K562 (cell line): ENCODE measurements at regions not wholly inside any gene's neighbourhood (a gene's known extent, or its start where the extent isn't known, plus 50 kb on each side); places are given as distances from the start of the nearest gene placed in this dataset.

ENCODE experiments used
- ATAC-seq: fragments of 200-7000 bp; cut with Tn5 transposase; 3 replicates; pipeline ENCODE4 v1.9.1; 2020; ENCODE audit warnings: moderate library complexity
- BruUV-seq: library from RNA; stranded (reverse); fragments of 400-500 nt; replicated peaks from 2 replicates; lab custom pipeline; 2021; lab: Mats Ljungman, UMichigan
- CTCF ChIA-PET: fragments of 300-600 bp; formaldehyde crosslinking; extraction: SDS; loops from one replicate; lab custom pipeline; 2021; ENCODE audit warnings: low intra/inter-chr PET ratio; lab: Yijun Ruan, JAX
- POLR2A ChIA-PET: fragments of 300-600, 350-650 bp; sonication (Branson Sonifier 250); formaldehyde crosslinking; extraction: SDS; loops from one replicate; lab custom pipeline; 2021; ENCODE audit warnings: antibody characterized with exemption, inconsistent platforms; lab: Yijun Ruan, JAX
- DNase-seq, 4 experiments: peaks; one replicate each; pipeline versions ENCODE4 v3.0.0 to v3.0.0-alpha.2; 2011 to 2018; ENCODE audit warnings: low spot score in 3 of 4, mixed read lengths in 3 of 4; ENCODE audit errors: extremely low read depth in 1 of 4
- FAIRE-seq: peaks from 2 replicates; lab custom pipeline; 2011; peaks lifted over from hg19 to GRCh38; lab: Jason Lieb, UNC
- H2AFZ ChIP-seq: 2 replicates; pipeline ENCODE4 v1.6.0; 2011; ENCODE audit warnings: low read depth, low read length, control low read depth, inconsistent platforms
- H3K27ac ChIP-seq: fragments of 200-600 bp; 3 replicates; pipeline ENCODE4 v1.8.0; 2011; ENCODE audit warnings: low read depth, mild to moderate bottlenecking, control low read depth, inconsistent platforms, low read length, moderate library complexity, mixed read lengths; ENCODE audit errors: extremely low read depth
- H3K27me3 ChIP-seq, 2 experiments: fragments of 300-600 bp in 1 of 2; 2 replicates in 1 of 2; 3 replicates in 1 of 2; pipeline versions ENCODE4 v1.6.0 to v1.8.0; 2011; ENCODE audit warnings: inconsistent platforms in 2 of 2, low read length in 2 of 2, mild to moderate bottlenecking in 1 of 2, mixed read lengths in 1 of 2, moderate library complexity in 1 of 2; ENCODE audit not compliant: control insufficient read depth in 2 of 2, insufficient read depth in 2 of 2
- H3K36me3 ChIP-seq: fragments of 300-600 bp; 3 replicates; pipeline ENCODE4 v1.8.0; 2011; ENCODE audit warnings: mild to moderate bottlenecking, low read length, inconsistent platforms; ENCODE audit not compliant: control insufficient read depth, insufficient read depth
- H3K4me1 ChIP-seq, 2 experiments: fragments of 200-600 bp in 1 of 2; replicated peaks in 1 of 2; 2 replicates in 1 of 2; 3 replicates in 1 of 2; pipeline versions ENCODE4 v1.5.1 to v1.8.0; 2011; ENCODE audit warnings: inconsistent platforms in 2 of 2, low read length in 2 of 2, mild to moderate bottlenecking in 1 of 2, mixed read lengths in 1 of 2, moderate library complexity in 1 of 2; ENCODE audit not compliant: control insufficient read depth in 2 of 2, insufficient read depth in 2 of 2
- H3K4me2 ChIP-seq: 2 replicates; pipeline ENCODE4 v1.6.1; 2011; ENCODE audit warnings: low read length, control low read depth, inconsistent platforms, mixed read lengths; ENCODE audit not compliant: insufficient read depth
- H3K4me3 ChIP-seq: fragments of 200-600 bp; sonication (generic), shearing (Covaris generic); 2 replicates; pipeline ENCODE4 v1.5.1; 2016; ENCODE audit warnings: control low read depth, inconsistent platforms
- H3K79me2 ChIP-seq: fragments of 200-600 bp; 3 replicates; pipeline ENCODE4 v1.8.0; 2011; ENCODE audit warnings: low read length, inconsistent platforms; ENCODE audit not compliant: control insufficient read depth, insufficient read depth
- H3K9ac ChIP-seq, 2 experiments: 2 replicates each; pipeline versions ENCODE4 v1.6.0 to v1.6.1; 2011; ENCODE audit warnings: low read depth in 2 of 2, low read length in 2 of 2, control low read depth in 1 of 2, inconsistent platforms in 1 of 2, mild to moderate bottlenecking in 1 of 2, mixed read lengths in 1 of 2; ENCODE audit not compliant: insufficient read depth in 1 of 2
- H3K9me1 ChIP-seq: one replicate; pipeline ENCODE4 v1.6.0; 2011; ENCODE audit warnings: inconsistent platforms, mild to moderate bottlenecking, low read length, moderate library complexity; ENCODE audit not compliant: control insufficient read depth, insufficient read depth
- H3K9me3 ChIP-seq: replicated peaks from 2 replicates; pipeline ENCODE4 v1.5.1; 2011; ENCODE audit warnings: low read depth, low read length, inconsistent platforms; ENCODE audit not compliant: control insufficient read depth, insufficient read depth
- H4K20me1 ChIP-seq: replicated peaks from 2 replicates; pipeline ENCODE4 v1.6.1; 2011; ENCODE audit warnings: low read length, inconsistent platforms, mixed read lengths; ENCODE audit not compliant: control insufficient read depth, insufficient read depth
- BMI1 ChIP-seq: fragments of 150-350 bp; IDR thresholded peaks from 2 replicates; pipeline ENCODE4 v1.6.1; 2014; ENCODE audit warnings: low read length
- CREB1 ChIP-seq, 2 experiments: sonication (generic) in 1 of 2; formaldehyde crosslinking in 1 of 2; IDR thresholded peaks; 2 replicates each; pipeline versions ENCODE4 v1.6.1 to v1.8.0; 2012 to 2022; ENCODE audit warnings: inconsistent platforms in 1 of 2, mild to moderate bottlenecking in 1 of 2, missing genetic modification reagents in 1 of 2, moderate library complexity in 1 of 2
- ETS2 ChIP-seq: IDR thresholded peaks from 2 replicates; pipeline ENCODE4 v1.6.1; 2016; ENCODE audit warnings: borderline replicate concordance, missing genetic modification characterization, mild to moderate bottlenecking, moderate library complexity, missing compliant biosample characterization; ENCODE audit not compliant: poor library complexity, severe bottlenecking
- FOXK1 ChIP-seq: sonication (generic); formaldehyde crosslinking; IDR thresholded peaks from 2 replicates; pipeline ENCODE4 v1.8.0; 2022; ENCODE audit warnings: missing genetic modification reagents, mild to moderate bottlenecking, borderline replicate concordance
- KDM4B ChIP-seq, 2 experiments: fragments of 450-650 bp in 1 of 2; sonication (generic) in 1 of 2; IDR thresholded peaks; 2 replicates each; pipeline ENCODE4 v1.6.1; 2016 to 2017; ENCODE audit warnings: borderline replicate concordance in 2 of 2, antibody characterized with exemption in 1 of 2, low read depth in 1 of 2, mild to moderate bottlenecking in 1 of 2
- NR1H2 ChIP-seq: sonication (generic); formaldehyde crosslinking; IDR thresholded peaks from 2 replicates; pipeline ENCODE4 v1.4.0; 2020; ENCODE audit warnings: mild to moderate bottlenecking, missing genetic modification reagents
- NRF1 ChIP-seq, 2 experiments: fragments of 450-650 bp; IDR thresholded peaks in 1 of 2; conservative IDR thresholded peaks in 1 of 2; 2 replicates each; pipeline ENCODE4 v1.6.1; 2014; ENCODE audit warnings: mild to moderate bottlenecking in 2 of 2
- RNF2 ChIP-seq: sonication (generic); IDR thresholded peaks from 2 replicates; pipeline ENCODE4 v1.6.1; 2016
- SIN3B ChIP-seq: fragments of 450-650 bp; IDR thresholded peaks from 2 replicates; pipeline ENCODE4 v1.6.1; 2017; ENCODE audit warnings: low read depth, mild to moderate bottlenecking, moderate library complexity
- SNIP1 ChIP-seq: fragments of 450-650 bp; IDR thresholded peaks from 2 replicates; pipeline ENCODE4 v1.7.1; 2017; ENCODE audit warnings: low read depth, mild to moderate bottlenecking
- SREBF2 ChIP-seq: sonication (generic); formaldehyde crosslinking; IDR thresholded peaks from 2 replicates; pipeline ENCODE4 v1.4.0; 2020; ENCODE audit warnings: mild to moderate bottlenecking, missing genetic modification reagents
- SRSF7 ChIP-seq: fragments of 200-400 bp; formaldehyde crosslinking; optimal IDR thresholded peaks from 2 replicates; pipeline ENCODE3; 2017; ENCODE audit warnings: mild to moderate bottlenecking, low read depth, low read length
- TEAD2 ChIP-seq: fragments of 450-650 bp; IDR thresholded peaks from 2 replicates; pipeline ENCODE4 v1.6.1; 2016; ENCODE audit warnings: missing genetic modification characterization, control low read depth, missing compliant biosample characterization
- ZKSCAN1 ChIP-seq: fragments of 150-350 bp; IDR thresholded peaks from 2 replicates; pipeline ENCODE4 v1.6.1; 2016; ENCODE audit warnings: low read depth, low read length
- ZNF316 ChIP-seq: fragments of 450-650 bp; IDR thresholded peaks from 2 replicates; pipeline ENCODE4 v1.6.1; 2016
- WGBS: fragments of 100-300 bp; shearing (Covaris generic); methylation state at CpG from one replicate; pipeline ENCODE4 v1.1.6; 2016; ENCODE audit warnings: low coverage, mixed read lengths; ENCODE audit not compliant: insufficient coverage; ENCODE audit errors: missing lambda C conversion rate; 5-methylcytosine and 5-hydroxymethylcytosine counted together
- in situ Hi-C: fragments of 300-500 bp; cut with MboI; formaldehyde crosslinking; loops from 4 replicates; pipeline ENCODE4 v1.15.0; 2018; ENCODE audit warnings: inconsistent platforms, mixed read lengths
- intact Hi-C: fragments of 100-400 bp; cut with micrococcal nuclease; formaldehyde crosslinking; loops from 2 replicates; pipeline ENCODE4 v1.14.2; 2022
- TF ChIP-seq, protein P1 (sequence below): fragments of 250-450 bp; sonication (Bioruptor Pico); IDR thresholded peaks from 2 replicates; pipeline ENCODE4 v1.5.0; 2021
- TF ChIP-seq, protein P2 (sequence below): sonication (generic); formaldehyde crosslinking; IDR thresholded peaks from 2 replicates; pipeline ENCODE4 v1.8.0; 2022; ENCODE audit warnings: mild to moderate bottlenecking, missing genetic modification reagents

DNA sequence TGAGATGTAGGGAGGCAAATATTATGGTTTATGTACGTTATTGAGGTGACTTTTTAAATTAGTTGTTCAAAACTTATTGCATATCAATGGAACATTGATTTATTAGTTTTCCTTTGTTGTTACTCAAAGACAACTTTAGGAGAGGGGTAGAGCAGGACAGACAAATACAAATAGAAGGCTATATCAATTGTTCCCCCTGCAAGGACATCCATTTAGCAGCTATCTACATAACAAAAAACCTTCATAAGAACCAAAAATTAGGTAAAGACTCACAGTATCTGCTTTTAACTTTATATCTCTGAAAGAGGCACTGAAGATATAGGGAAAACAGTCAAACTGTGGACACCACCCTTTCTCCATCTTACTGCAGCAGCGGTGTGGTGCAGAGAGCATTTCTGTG, 958.8 kb downstream of the DIPK2A start (continued):
- TF ChIP-seq SREBF2 (CRISPR knock-in tag) (no peak), SIN3B (no peak), SNIP1 (no peak), NRF1 (conservative IDR thresholded peaks at IDR 0.05 in 1 of 2, IDR thresholded peaks at IDR 0.05 in 1 of 2) (no peak), BMI1 (no peak)
- TF ChIP-seq, protein P1, sequence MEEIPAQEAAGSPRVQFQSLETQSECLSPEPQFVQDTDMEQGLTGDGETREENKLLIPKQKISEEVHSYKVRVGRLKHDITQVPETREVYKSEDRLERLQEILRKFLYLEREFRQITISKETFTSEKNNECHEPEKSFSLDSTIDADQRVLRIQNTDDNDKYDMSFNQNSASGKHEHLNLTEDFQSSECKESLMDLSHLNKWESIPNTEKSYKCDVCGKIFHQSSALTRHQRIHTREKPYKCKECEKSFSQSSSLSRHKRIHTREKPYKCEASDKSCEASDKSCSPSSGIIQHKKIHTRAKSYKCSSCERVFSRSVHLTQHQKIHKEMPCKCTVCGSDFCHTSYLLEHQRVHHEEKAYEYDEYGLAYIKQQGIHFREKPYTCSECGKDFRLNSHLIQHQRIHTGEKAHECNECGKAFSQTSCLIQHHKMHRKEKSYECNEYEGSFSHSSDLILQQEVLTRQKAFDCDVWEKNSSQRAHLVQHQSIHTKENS (CRISPR knock-in tag): no peak
- TF ChIP-seq, all 486 proteins: peak for 0

DNA sequence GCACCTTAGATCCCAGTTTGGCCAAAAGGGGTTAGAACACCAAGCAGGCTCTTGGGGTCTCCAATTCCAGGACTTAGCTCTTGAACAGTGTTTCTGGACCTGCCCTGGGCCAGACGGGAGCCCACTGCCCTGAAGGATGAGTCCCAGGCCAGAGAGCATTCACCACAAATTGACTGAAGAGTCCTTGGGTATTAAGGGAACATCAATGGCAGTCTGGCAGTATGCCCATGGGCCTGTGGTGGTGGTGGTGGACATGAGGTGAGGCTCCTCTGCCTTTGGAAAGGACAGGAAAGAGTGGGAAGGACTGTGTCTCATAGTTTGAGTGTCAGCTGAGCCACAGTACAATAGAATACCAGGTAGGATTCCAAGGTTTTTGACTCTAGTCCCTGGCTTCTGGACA, 960.0 kb downstream of the DIPK2A start:
- no peak for FAIRE-seq
- POLR2A ChIA-PET: no interaction called here

More for the DNA sequence above, 960.0 kb downstream of the DIPK2A start:
- ATAC-seq: no peak
- WGBS: 0% methylated on average over 1 of the region's 1 CpG
- in situ Hi-C loops (no loop called here), intact Hi-C loops (no loop called here)
- Histone ChIP-seq H3K27me3 (no peaks in the 10 kb centered on the region), H3K9me3 (no peaks in the 10 kb centered on the region), H3K36me3 (no peaks in the 10 kb centered on the region), H3K9me1 (no peaks in the 10 kb centered on the region), H3K27ac (no peak overlapping the region), H3K4me2 (no peak overlapping the region), H3K9ac (no peak overlapping the region), H3K4me3 (no peak overlapping the region), H4K20me1 (no peaks in the 10 kb centered on the region), H2AFZ (no peak overlapping the region), H3K79me2 (no peaks in the 10 kb centered on the region), H3K4me1 (no peaks in the 10 kb centered on the region)
- DNase-seq: no peak
- no TSS peak for BruUV-seq
- CTCF ChIA-PET: no interaction called here
- TF ChIP-seq ZNF316 (no peak), NR1H2 (CRISPR knock-in tag) (no peak), FOXK1 (CRISPR knock-in tag) (no peak), SRSF7 (no peak), TEAD2 (no peak), ETS2 (tag) (no peak), KDM4B (IDR thresholded peaks at IDR 0.05; ENCODE audit: borderline replicate concordance in 2 of 2, low read depth in 1 of 2) (no peak), CREB1 (IDR thresholded peaks at IDR 0.05) (no peak), CREB1 (CRISPR knock-in tag; IDR thresholded peaks at IDR 0.05) (no peak), ZKSCAN1 (no peak), RNF2 (no peak)
- TF ChIP-seq, protein P2, sequence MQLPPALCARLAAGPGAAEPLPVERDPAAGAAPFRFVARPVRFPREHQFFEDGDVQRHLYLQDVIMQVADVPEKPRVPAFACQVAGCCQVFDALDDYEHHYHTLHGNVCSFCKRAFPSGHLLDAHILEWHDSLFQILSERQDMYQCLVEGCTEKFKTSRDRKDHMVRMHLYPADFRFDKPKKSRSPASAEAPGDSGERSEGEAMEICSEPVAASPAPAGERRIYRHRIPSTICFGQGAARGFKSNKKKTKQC (CRISPR knock-in tag): no peak
